DOHH2 (cell line): ENCODE measurements at regions not wholly inside any gene's neighbourhood (a gene's known extent, or its start where the extent isn't known, plus 50 kb on each side); places are given as distances from the start of the nearest gene placed in this dataset.

Experiments used
- EZH2phosphoT487 ChIP-seq: fragments of 200-600 bp; sonication (generic); IDR thresholded peaks from 2 replicates; pipeline ENCODE4 v1.6.1; 2017; ENCODE audit warnings: borderline replicate concordance, mild to moderate bottlenecking, antibody characterized with exemption, low read length, moderate library complexity, mixed read lengths
- TF ChIP-seq, protein P1 (sequence below): fragments of 200-600 bp; sonication (generic); IDR thresholded peaks from one replicate; pipeline ENCODE4 v1.5.1; 2014; ENCODE audit warnings: antibody characterized with exemption, mild to moderate bottlenecking, low read depth, low read length; ENCODE audit not compliant: poor library complexity, severe bottlenecking

DNA sequence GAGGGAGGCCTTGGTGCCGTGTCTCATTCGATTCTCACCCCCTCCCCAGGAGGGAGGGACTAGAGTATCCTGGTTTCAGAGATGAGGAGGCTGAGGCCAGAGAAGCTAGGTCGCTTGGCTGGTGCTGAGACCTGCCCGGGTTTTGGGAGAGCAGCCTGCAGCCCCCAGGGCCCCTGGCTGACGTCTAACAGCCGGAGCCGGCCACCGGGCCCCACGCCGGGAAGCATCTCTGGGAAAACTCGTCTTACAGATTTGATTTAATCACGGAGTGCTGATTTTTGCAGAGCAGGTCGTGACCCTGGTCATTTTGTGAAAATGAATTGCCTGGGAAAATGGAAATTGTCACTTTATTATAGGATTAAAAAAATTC is 97.5 kb downstream of the MICALL2 start:
- TF ChIP-seq, protein P1, sequence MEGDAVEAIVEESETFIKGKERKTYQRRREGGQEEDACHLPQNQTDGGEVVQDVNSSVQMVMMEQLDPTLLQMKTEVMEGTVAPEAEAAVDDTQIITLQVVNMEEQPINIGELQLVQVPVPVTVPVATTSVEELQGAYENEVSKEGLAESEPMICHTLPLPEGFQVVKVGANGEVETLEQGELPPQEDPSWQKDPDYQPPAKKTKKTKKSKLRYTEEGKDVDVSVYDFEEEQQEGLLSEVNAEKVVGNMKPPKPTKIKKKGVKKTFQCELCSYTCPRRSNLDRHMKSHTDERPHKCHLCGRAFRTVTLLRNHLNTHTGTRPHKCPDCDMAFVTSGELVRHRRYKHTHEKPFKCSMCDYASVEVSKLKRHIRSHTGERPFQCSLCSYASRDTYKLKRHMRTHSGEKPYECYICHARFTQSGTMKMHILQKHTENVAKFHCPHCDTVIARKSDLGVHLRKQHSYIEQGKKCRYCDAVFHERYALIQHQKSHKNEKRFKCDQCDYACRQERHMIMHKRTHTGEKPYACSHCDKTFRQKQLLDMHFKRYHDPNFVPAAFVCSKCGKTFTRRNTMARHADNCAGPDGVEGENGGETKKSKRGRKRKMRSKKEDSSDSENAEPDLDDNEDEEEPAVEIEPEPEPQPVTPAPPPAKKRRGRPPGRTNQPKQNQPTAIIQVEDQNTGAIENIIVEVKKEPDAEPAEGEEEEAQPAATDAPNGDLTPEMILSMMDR = no peak
- no peak for TF ChIP-seq EZH2phosphoT487
